Smooth muscle cell (in vitro differentiated cells): ENCODE measurements at regions not wholly inside any gene's neighbourhood (a gene's known extent, or its start where the extent isn't known, plus 50 kb on each side); places are given as distances from the start of the nearest gene placed in this dataset.

Experiments
- DNase-seq: peaks from one replicate; lab custom pipeline; 2025; ENCODE audit not compliant: unreplicated experiment; lab: John Stamatoyannopoulos, UW
- H2AFZ ChIP-seq: fragments of 200-600 bp; sonication (generic); 2 replicates; pipeline ENCODE4 v1.6.0; 2016; ENCODE audit warnings: antibody characterized with exemption, low read depth, mild to moderate bottlenecking
- H3F3A ChIP-seq: fragments of 200-600 bp; sonication (generic); 2 replicates; pipeline ENCODE4 v1.6.0; 2017; ENCODE audit warnings: antibody characterized with exemption, low read depth
- H3K27ac ChIP-seq: fragments of 200-600 bp; sonication (generic); 2 replicates; pipeline ENCODE4 v1.5.1; 2016; ENCODE audit warnings: low read depth, mild to moderate bottlenecking
- H3K27me3 ChIP-seq: fragments of 200-600 bp; sonication (generic); 2 replicates; pipeline ENCODE4 v1.6.1; 2016; ENCODE audit warnings: low read depth, mild to moderate bottlenecking
- H3K36me3 ChIP-seq: fragments of 200-600 bp; sonication (generic); 2 replicates; pipeline ENCODE4 v1.5.1; 2016; ENCODE audit warnings: low read depth
- H3K4me1 ChIP-seq: fragments of 200-600 bp; sonication (generic); 2 replicates; pipeline ENCODE4 v1.5.1; 2016; ENCODE audit warnings: low read depth
- H3K4me2 ChIP-seq: fragments of 200-600 bp; sonication (generic); 2 replicates; pipeline ENCODE4 v1.6.0; 2016; ENCODE audit warnings: mild to moderate bottlenecking
- H3K4me3 ChIP-seq: fragments of 200-600 bp; sonication (generic); 2 replicates; pipeline ENCODE4 v1.5.1; 2016; ENCODE audit warnings: mild to moderate bottlenecking
- H3K79me2 ChIP-seq: fragments of 200-600 bp; sonication (generic); 2 replicates; pipeline ENCODE4 v1.6.0; 2016; ENCODE audit warnings: low read depth, mild to moderate bottlenecking
- H3K9ac ChIP-seq: fragments of 200-600 bp; sonication (generic); 2 replicates; pipeline ENCODE4 v1.6.0; 2016; ENCODE audit warnings: low read depth
- H3K9me3 ChIP-seq: fragments of 200-600 bp; sonication (generic); replicated peaks from 2 replicates; pipeline ENCODE4 v1.5.1; 2016; ENCODE audit warnings: low read depth
- H4K20me1 ChIP-seq: fragments of 200-600 bp; sonication (generic); 2 replicates; pipeline ENCODE4 v1.6.0; 2016; ENCODE audit warnings: low read depth
- WGBS: methylation state at CpG from one replicate; pipeline ENCODE4 v1.1.7; 2016; ENCODE audit warnings: low lambda C conversion rate; 5-methylcytosine and 5-hydroxymethylcytosine counted together
- TF ChIP-seq, protein P1 (sequence below): fragments of 200-600 bp; sonication (generic); IDR thresholded peaks from 2 replicates; pipeline ENCODE4 v1.5.1; 2017; ENCODE audit warnings: borderline replicate concordance, mild to moderate bottlenecking, antibody characterized with exemption; ENCODE audit not compliant: insufficient read depth, poor library complexity, severe bottlenecking

DNA sequence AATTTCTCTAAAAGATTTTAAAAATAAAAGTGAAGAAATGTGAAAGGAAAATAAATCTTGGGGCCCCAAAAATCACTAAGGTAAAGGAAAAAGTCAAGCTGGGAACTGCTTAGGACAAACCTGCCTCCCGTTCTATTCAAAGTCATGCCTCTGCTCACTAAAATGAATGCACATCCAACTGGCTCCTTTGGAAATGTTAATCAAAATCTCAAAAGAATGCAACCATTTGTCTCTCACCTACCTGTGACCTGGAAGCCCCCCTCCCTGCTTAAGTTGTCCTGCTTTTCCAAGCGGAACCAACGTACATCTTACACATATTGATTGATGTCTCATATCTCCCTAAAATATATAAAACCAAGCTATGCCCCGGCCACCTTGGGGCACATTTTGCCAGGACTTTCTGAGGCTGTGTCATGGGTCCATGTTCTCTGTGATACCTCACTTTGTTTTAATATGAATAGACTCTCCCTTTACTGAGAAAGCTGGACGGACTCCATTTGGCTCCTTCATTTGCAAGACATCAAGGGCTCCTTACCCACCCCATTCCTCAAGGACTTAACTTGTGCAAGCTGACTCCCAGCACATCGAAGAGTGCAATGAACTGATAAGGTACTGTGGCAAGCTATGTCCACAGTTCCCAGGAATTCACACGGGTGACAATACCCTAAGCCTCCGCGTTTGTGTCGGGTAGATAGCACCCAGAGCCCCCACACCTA is 164.3 kb downstream of the SMC2 start:
- H3K27ac ChIP-seq = no peak overlapping the region
- H4K20me1 ChIP-seq = no peaks in the 10 kb centered on the region
- no peaks in the 10 kb centered on the region for H3K9me3 ChIP-seq
- H3K4me1 ChIP-seq = no peaks in the 10 kb centered on the region
- no peak overlapping the region for H3K4me2 ChIP-seq
- no peaks in the 10 kb centered on the region for H3K36me3 ChIP-seq
- no peak overlapping the region for H3K4me3 ChIP-seq
- H3K9ac ChIP-seq = no peak overlapping the region
- H2AFZ ChIP-seq = no peak overlapping the region
- no peaks in the 10 kb centered on the region for H3F3A ChIP-seq
- DNase-seq = no peak
- WGBS = 30% methylated on average over 10 of the region's 10 CpGs
- no peaks in the 10 kb centered on the region for H3K79me2 ChIP-seq
- TF ChIP-seq, protein P1, sequence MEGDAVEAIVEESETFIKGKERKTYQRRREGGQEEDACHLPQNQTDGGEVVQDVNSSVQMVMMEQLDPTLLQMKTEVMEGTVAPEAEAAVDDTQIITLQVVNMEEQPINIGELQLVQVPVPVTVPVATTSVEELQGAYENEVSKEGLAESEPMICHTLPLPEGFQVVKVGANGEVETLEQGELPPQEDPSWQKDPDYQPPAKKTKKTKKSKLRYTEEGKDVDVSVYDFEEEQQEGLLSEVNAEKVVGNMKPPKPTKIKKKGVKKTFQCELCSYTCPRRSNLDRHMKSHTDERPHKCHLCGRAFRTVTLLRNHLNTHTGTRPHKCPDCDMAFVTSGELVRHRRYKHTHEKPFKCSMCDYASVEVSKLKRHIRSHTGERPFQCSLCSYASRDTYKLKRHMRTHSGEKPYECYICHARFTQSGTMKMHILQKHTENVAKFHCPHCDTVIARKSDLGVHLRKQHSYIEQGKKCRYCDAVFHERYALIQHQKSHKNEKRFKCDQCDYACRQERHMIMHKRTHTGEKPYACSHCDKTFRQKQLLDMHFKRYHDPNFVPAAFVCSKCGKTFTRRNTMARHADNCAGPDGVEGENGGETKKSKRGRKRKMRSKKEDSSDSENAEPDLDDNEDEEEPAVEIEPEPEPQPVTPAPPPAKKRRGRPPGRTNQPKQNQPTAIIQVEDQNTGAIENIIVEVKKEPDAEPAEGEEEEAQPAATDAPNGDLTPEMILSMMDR = no peak
- no peaks in the 10 kb centered on the region for H3K27me3 ChIP-seq

DNA sequence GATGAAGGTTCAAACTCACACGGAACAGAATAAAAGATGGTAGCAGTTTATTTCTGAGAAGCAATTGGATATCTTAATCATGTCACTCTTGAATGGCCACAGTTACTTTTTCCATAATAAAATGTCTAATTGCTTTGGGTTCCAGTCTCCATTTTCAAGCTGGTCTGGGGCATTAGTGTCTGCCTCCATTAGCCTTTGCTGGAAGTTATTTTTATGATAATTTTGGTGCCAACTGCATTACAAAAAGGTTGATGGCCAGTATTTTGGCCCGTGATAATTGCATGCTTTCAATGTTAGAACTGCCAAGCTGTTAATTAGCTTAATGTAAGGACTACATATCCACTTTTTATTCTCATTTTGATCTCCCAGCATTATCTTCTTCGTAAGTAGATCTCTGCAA is 165.9 kb downstream of the SMC2 start:
- TF ChIP-seq, protein P1 = no peak
- Histone ChIP-seq H3K27ac (no peak overlapping the region), H3K4me1 (no peaks in the 10 kb centered on the region), H2AFZ (no peak overlapping the region), H3K4me3 (no peak overlapping the region), H3K9me3 (no peaks in the 10 kb centered on the region), H3K9ac (no peak overlapping the region), H3K4me2 (no peak overlapping the region), H3K27me3 (no peaks in the 10 kb centered on the region), H3K36me3 (no peaks in the 10 kb centered on the region), H3F3A (no peaks in the 10 kb centered on the region), H3K79me2 (no peaks in the 10 kb centered on the region), H4K20me1 (no peaks in the 10 kb centered on the region)
- no peak for DNase-seq
- 69% methylated on average over 3 of the region's 3 CpGs for WGBS

DNA sequence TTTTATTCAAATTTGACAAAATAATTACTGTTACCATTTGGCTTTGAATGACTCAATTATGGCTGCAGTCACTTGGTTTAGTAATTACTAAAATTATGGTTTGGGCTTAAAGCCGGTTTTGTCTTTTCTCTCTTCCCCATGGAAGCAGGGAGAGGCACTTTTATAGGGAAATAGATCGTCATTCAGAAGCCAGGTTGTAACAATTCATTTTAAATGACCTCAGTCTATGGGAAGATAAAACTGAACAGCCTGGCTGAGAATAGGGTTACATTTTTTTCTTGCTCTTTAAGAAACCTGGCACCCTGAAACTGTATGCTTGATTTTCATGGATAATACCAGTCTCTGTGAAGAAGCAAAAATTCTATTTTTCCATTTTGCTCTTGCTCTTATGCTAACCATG is 169.8 kb downstream of the SMC2 start:
- H3K4me2 ChIP-seq = no peak overlapping the region
- 80% methylated on average over 2 of the region's 2 CpGs for WGBS

More for the DNA sequence above, 169.8 kb downstream of the SMC2 start:
- H3F3A ChIP-seq = no peaks in the 10 kb centered on the region
- DNase-seq = no peak
- no peaks in the 10 kb centered on the region for H3K4me1 ChIP-seq
- no peaks in the 10 kb centered on the region for H3K36me3 ChIP-seq
- no peak overlapping the region for H3K27ac ChIP-seq
- TF ChIP-seq, protein P1 = no peak
- H4K20me1 ChIP-seq = no peaks in the 10 kb centered on the region
- no peak overlapping the region for H2AFZ ChIP-seq
- no peaks in the 10 kb centered on the region for H3K79me2 ChIP-seq
- H3K9ac ChIP-seq = no peak overlapping the region
- no peaks in the 10 kb centered on the region for H3K27me3 ChIP-seq
- no peak overlapping the region for H3K4me3 ChIP-seq
- H3K9me3 ChIP-seq = no peaks in the 10 kb centered on the region
